H1 (cell line): ENCODE measurements at regions not wholly inside any gene's neighbourhood (a gene's known extent, or its start where the extent isn't known, plus 50 kb on each side); places are given as distances from the start of the nearest gene placed in this dataset.

Experiments
- CTCF ChIA-PET: fragments of 300-600 bp; sonication (Branson Sonifier 250); formaldehyde crosslinking; loops from one replicate; lab custom pipeline; 2021; ENCODE audit not compliant: partially characterized antibody; lab: Charles Lee
- POLR2A ChIA-PET: fragments of 300-600 bp; sonication (Branson Sonifier 250); formaldehyde crosslinking; loops from one replicate; lab custom pipeline; 2021; ENCODE audit warnings: inconsistent platforms; ENCODE audit not compliant: partially characterized antibody; lab: Charles Lee
- DNase-seq, 2 experiments: peaks; one replicate each; pipeline versions ENCODE4 v3.0.0 to v3.0.0-alpha.2; 2010 to 2022; ENCODE audit warnings: low spot score in 2 of 2, low read depth in 1 of 2, mixed read lengths in 1 of 2
- FAIRE-seq: peaks from 2 replicates; lab custom pipeline; 2011; peaks lifted over from hg19 to GRCh38; lab: Jason Lieb, UNC
- H2AFZ ChIP-seq: 2 replicates; pipeline ENCODE4 v1.8.1; 2012; ENCODE audit warnings: low read length, inconsistent platforms
- H2AK5ac ChIP-seq: 2 replicates; pipeline ENCODE4 v1.6.1; 2013; ENCODE audit warnings: low read depth, low read length
- H2BK120ac ChIP-seq: replicated peaks from 2 replicates; pipeline ENCODE3; 2013; ENCODE audit warnings: low read depth, low read length, inconsistent platforms
- H2BK12ac ChIP-seq: 2 replicates; pipeline ENCODE4 v1.6.1; 2013; ENCODE audit warnings: low read depth, low read length
- H2BK15ac ChIP-seq: 2 replicates; pipeline ENCODE4 v1.6.1; 2013; ENCODE audit warnings: low read length
- H2BK20ac ChIP-seq: 2 replicates; pipeline ENCODE4 v1.6.1; 2013; ENCODE audit warnings: low read length
- H2BK5ac ChIP-seq: 2 replicates; pipeline ENCODE4 v1.6.1; 2013; ENCODE audit warnings: low read depth, low read length
- H3K14ac ChIP-seq: 2 replicates; pipeline ENCODE4 v1.6.1; 2013; ENCODE audit warnings: inconsistent platforms; ENCODE audit not compliant: insufficient read length
- H3K18ac ChIP-seq: 2 replicates; pipeline ENCODE4 v1.6.1; 2013; ENCODE audit warnings: low read length; ENCODE audit errors: extremely low read depth
- H3K23ac ChIP-seq: 2 replicates; pipeline ENCODE4 v1.6.1; 2013; ENCODE audit warnings: inconsistent platforms; ENCODE audit not compliant: insufficient read length
- H3K23me2 ChIP-seq: 2 replicates; pipeline ENCODE4 v1.6.1; 2013; ENCODE audit warnings: low read depth, low read length
- H3K27ac ChIP-seq: 2 replicates; pipeline ENCODE4 v1.6.1; 2011; ENCODE audit warnings: low read depth, low read length, inconsistent platforms
- H3K27me3 ChIP-seq, 4 experiments: replicated peaks in 1 of 4; 1 replicate in 1 of 4; 2 replicates in 3 of 4; pipeline versions ENCODE4 v1.6.1 to v1.8.1; 2011 to 2013; ENCODE audit warnings: low read length in 3 of 4, mild to moderate bottlenecking in 3 of 4, inconsistent platforms in 2 of 4, mixed read lengths in 2 of 4, moderate library complexity in 1 of 4; ENCODE audit not compliant: control insufficient read depth in 3 of 4, insufficient read depth in 3 of 4; ENCODE audit errors: extremely low read depth in 1 of 4
- H3K36me3 ChIP-seq, 4 experiments: 2 replicates each; pipeline versions ENCODE4 v1.6.1 to v1.8.1; 2011 to 2013; ENCODE audit warnings: mild to moderate bottlenecking in 4 of 4, low read length in 3 of 4, moderate library complexity in 2 of 4, control low read depth in 1 of 4, inconsistent platforms in 1 of 4; ENCODE audit not compliant: insufficient read depth in 4 of 4, control insufficient read depth in 2 of 4
- H3K4ac ChIP-seq: replicated peaks from 2 replicates; pipeline ENCODE3; 2013; ENCODE audit warnings: low read length, low read depth, mixed read lengths, inconsistent platforms; ENCODE audit not compliant: insufficient read length
- H3K4me1 ChIP-seq, 4 experiments: replicated peaks in 1 of 4; 1 replicate in 1 of 4; 2 replicates in 3 of 4; pipeline versions ENCODE4 v1.6.1 to v1.8.1; 2011 to 2013; ENCODE audit warnings: low read length in 3 of 4, inconsistent platforms in 2 of 4, mixed read lengths in 1 of 4; ENCODE audit not compliant: insufficient read depth in 4 of 4, control insufficient read depth in 3 of 4
- H3K4me2 ChIP-seq, 2 experiments: 2 replicates each; pipeline versions ENCODE4 v1.6.1 to v1.8.1; 2011 to 2013; ENCODE audit warnings: low read depth in 2 of 2, low read length in 2 of 2, control low read depth in 1 of 2, inconsistent platforms in 1 of 2, mild to moderate bottlenecking in 1 of 2; ENCODE audit not compliant: insufficient read depth in 1 of 2
- H3K4me3 ChIP-seq, 4 experiments: fragments of 200-600, 300-600 bp in 1 of 4; sonication (generic), shearing (Covaris generic), sonication (Bioruptor Twin) in 1 of 4; 2 replicates each; pipeline versions ENCODE4 v1.5.1 to v1.8.1; 2011 to 2016; ENCODE audit warnings: low read length in 4 of 4, low read depth in 3 of 4, control low read depth in 2 of 4, inconsistent platforms in 2 of 4, mild to moderate bottlenecking in 2 of 4, mixed read lengths in 1 of 4, moderate library complexity in 1 of 4; ENCODE audit not compliant: insufficient read depth in 2 of 4; ENCODE audit errors: extremely low read depth in 1 of 4
- H3K56ac ChIP-seq: replicated peaks from 2 replicates; pipeline ENCODE3; 2013; ENCODE audit warnings: low read depth, mild to moderate bottlenecking, mixed read lengths, low read length, inconsistent platforms; ENCODE audit not compliant: insufficient read length
- H3K79me1 ChIP-seq: 2 replicates; pipeline ENCODE4 v1.6.1; 2013; ENCODE audit warnings: low read depth, low read length, control low read depth
- H3K79me2 ChIP-seq, 2 experiments: 2 replicates each; pipeline versions ENCODE4 v1.6.1 to v1.8.1; 2012 to 2013; ENCODE audit warnings: low read length in 2 of 2, mild to moderate bottlenecking in 2 of 2, inconsistent platforms in 1 of 2; ENCODE audit not compliant: insufficient read depth in 2 of 2, control insufficient read depth in 1 of 2
- H3K9ac ChIP-seq, 4 experiments: replicated peaks in 1 of 4; 1 replicate in 1 of 4; 2 replicates in 3 of 4; pipeline versions ENCODE4 v1.6.1 to v1.8.1; 2011 to 2013; ENCODE audit warnings: low read depth in 3 of 4, low read length in 3 of 4, control low read depth in 2 of 4, mild to moderate bottlenecking in 2 of 4, moderate library complexity in 2 of 4, inconsistent platforms in 1 of 4; ENCODE audit errors: extremely low read depth in 1 of 4
- H3K9me3 ChIP-seq, 2 experiments: 2 replicates each; pipeline versions ENCODE4 v1.6.1 to v1.8.1; 2012 to 2013; ENCODE audit warnings: mild to moderate bottlenecking in 2 of 2, moderate library complexity in 2 of 2, control low read depth in 1 of 2, inconsistent platforms in 1 of 2, low read depth in 1 of 2, low read length in 1 of 2, mixed read lengths in 1 of 2; ENCODE audit not compliant: insufficient read depth in 2 of 2
- H4K20me1 ChIP-seq, 2 experiments: replicated peaks in 1 of 2; 2 replicates each; pipeline versions ENCODE3 to v1.8.1; 2011 to 2013; ENCODE audit warnings: inconsistent platforms in 2 of 2, low read length in 2 of 2, mild to moderate bottlenecking in 1 of 2; ENCODE audit not compliant: insufficient read depth in 2 of 2, control insufficient read depth in 1 of 2
- H4K5ac ChIP-seq: 2 replicates; pipeline ENCODE4 v1.6.1; 2013; ENCODE audit warnings: low read length, low read depth, mixed read lengths, inconsistent platforms; ENCODE audit not compliant: insufficient read length
- H4K8ac ChIP-seq: 2 replicates; pipeline ENCODE4 v1.8.0; 2013; ENCODE audit warnings: mild to moderate bottlenecking, moderate library complexity, low read length, inconsistent platforms; ENCODE audit not compliant: insufficient read depth; ENCODE audit errors: extremely low read depth
- H4K91ac ChIP-seq: replicated peaks from 2 replicates; pipeline ENCODE3; 2013; ENCODE audit warnings: low read length, mixed read lengths, inconsistent platforms; ENCODE audit not compliant: insufficient read length
- CTBP2 ChIP-seq: IDR thresholded peaks from 2 replicates; pipeline ENCODE4 v1.7.0; 2011; ENCODE audit warnings: borderline replicate concordance, mild to moderate bottlenecking, moderate library complexity, mixed read lengths, low read length; ENCODE audit not compliant: insufficient read depth, insufficient read length
- EP300 ChIP-seq, 2 experiments: IDR thresholded peaks; 1 replicate in 1 of 2; 2 replicates in 1 of 2; pipeline ENCODE4 v1.6.1; 2011 to 2012; ENCODE audit warnings: low read depth in 2 of 2, low read length in 2 of 2, mild to moderate bottlenecking in 2 of 2, borderline replicate concordance in 1 of 2, inconsistent platforms in 1 of 2, moderate library complexity in 1 of 2
- EZH2 ChIP-seq: fragments of 200-600 bp; sonication (generic); IDR thresholded peaks from 2 replicates; pipeline ENCODE4 v1.7.1; 2012; ENCODE audit warnings: low read depth, mild to moderate bottlenecking, moderate library complexity, low read length, inconsistent platforms; ENCODE audit not compliant: severe bottlenecking
- KDM5A ChIP-seq: fragments of 200-600 bp; IDR thresholded peaks from 2 replicates; pipeline ENCODE4 v1.7.1; 2012; ENCODE audit warnings: mild to moderate bottlenecking, low read length, inconsistent platforms, mixed read lengths
- PHF8 ChIP-seq: fragments of 200-600 bp; sonication (generic); conservative IDR thresholded peaks from 2 replicates; pipeline ENCODE4 v1.7.1; 2012; ENCODE audit warnings: low read depth, mild to moderate bottlenecking, inconsistent platforms, low read length, moderate library complexity
- POLR2AphosphoS5 ChIP-seq: IDR thresholded peaks from 2 replicates; pipeline ENCODE4 v1.6.1; 2011; ENCODE audit warnings: low read depth, low read length
- RAD21 ChIP-seq, 2 experiments: IDR thresholded peaks in 1 of 2; conservative IDR thresholded peaks in 1 of 2; 2 replicates each; pipeline ENCODE4 v1.6.1; 2011; ENCODE audit warnings: low read depth in 2 of 2, low read length in 2 of 2, improper control_type of control experiment in 1 of 2, inconsistent platforms in 1 of 2, mild to moderate bottlenecking in 1 of 2, moderate library complexity in 1 of 2
- RFX5 ChIP-seq: IDR thresholded peaks from 2 replicates; pipeline ENCODE4 v1.6.1; 2011; ENCODE audit warnings: low read depth, low read length, improper control_type of control experiment, borderline replicate concordance
- SAP30 ChIP-seq: fragments of 300-600 bp; sonication (generic); IDR thresholded peaks from 2 replicates; pipeline ENCODE4 v1.7.1; 2012; ENCODE audit warnings: low read length, moderate library complexity, mild to moderate bottlenecking, inconsistent platforms; ENCODE audit not compliant: insufficient read depth, insufficient replicate concordance
- SIN3A ChIP-seq, 2 experiments: IDR thresholded peaks in 1 of 2; conservative IDR thresholded peaks in 1 of 2; 2 replicates each; pipeline ENCODE4 v1.6.1; 2011 to 2012; ENCODE audit warnings: low read length in 2 of 2, improper control_type of control experiment in 1 of 2, low read depth in 1 of 2, mild to moderate bottlenecking in 1 of 2
- WGBS, 2 experiments: shearing (Covaris generic) in 1 of 2; methylation state at CpG; one replicate each; pipeline versions ENCODE4 v1.1.6 to v1.1.7; 2013 to 2015; ENCODE audit warnings: low lambda C conversion rate in 2 of 2, mixed read lengths in 2 of 2, inconsistent platforms in 1 of 2, low coverage in 1 of 2, missing lambda C conversion rate in 1 of 2; ENCODE audit not compliant: insufficient replicate concordance in 2 of 2, insufficient coverage in 1 of 2, insufficient read length in 1 of 2; ENCODE audit errors: extremely low coverage in 1 of 2, missing lambda C conversion rate in 1 of 2; 5-methylcytosine and 5-hydroxymethylcytosine counted together
- TF ChIP-seq, protein P1 (sequence below): IDR thresholded peaks from 2 replicates; pipeline ENCODE4 v1.6.1; 2012; ENCODE audit warnings: inconsistent platforms

DNA sequence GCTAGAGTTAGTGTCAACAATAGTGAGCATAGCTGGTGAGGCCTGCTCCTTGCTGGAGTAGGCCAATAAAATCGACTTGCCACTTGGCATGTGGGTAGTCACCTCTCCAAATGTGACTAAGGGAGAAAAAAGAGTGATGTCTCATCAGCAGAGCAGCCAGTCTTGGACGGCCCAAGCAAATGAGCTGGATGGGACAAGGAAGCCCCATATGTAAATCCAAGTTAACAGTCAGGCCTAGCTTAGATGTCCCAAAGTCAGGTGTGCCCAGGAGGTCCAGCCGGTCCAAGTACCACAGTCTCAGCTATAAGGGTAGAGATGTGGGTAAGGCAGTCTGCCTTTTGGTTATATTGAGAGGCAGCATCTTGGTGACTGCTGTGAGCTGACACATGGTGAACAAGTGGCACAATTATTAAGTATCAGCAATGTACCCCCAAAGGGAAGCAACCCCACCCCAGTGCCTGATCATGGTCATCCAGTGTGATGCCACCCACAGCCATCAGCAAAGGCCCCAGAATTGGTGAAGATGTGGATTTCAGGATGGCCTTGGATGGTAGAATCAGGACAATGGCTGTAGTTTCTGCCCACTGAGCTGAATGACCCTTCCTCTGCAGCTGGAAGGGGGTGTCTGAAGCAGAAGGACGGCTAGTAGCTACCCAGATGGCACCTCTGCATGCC is 83.4 kb downstream of the TNFRSF13B start:
- Histone ChIP-seq H3K18ac (no peak overlapping the region), H3K27me3 (no peaks in the 10 kb centered on the region), H2BK15ac (no peak overlapping the region), H2BK12ac (no peak overlapping the region), H3K4me3 (no peak overlapping the region), H3K23me2 (no peaks in the 10 kb centered on the region), H4K5ac (no peak overlapping the region), H3K4me2 (no peak overlapping the region), H4K91ac (no peak overlapping the region), H3K23ac (no peak overlapping the region), H3K79me1 (no peaks in the 10 kb centered on the region), H3K14ac (no peak overlapping the region), H2BK5ac (no peak overlapping the region), H3K79me2 (no peaks in the 10 kb centered on the region), H2AK5ac (no peak overlapping the region; the same call in 1 of the 2 replicates), H3K36me3 (no peaks in the 10 kb centered on the region), H3K4ac (no peak overlapping the region), H4K20me1 (no peaks in the 10 kb centered on the region), H3K9me3 (no peaks in the 10 kb centered on the region), H3K27ac (no peak overlapping the region), H4K8ac (no peak overlapping the region), H3K4me1 (no peaks in the 10 kb centered on the region), H2BK20ac (no peak overlapping the region), H3K56ac (no peak overlapping the region), H2BK120ac (no peak overlapping the region), H3K9ac (no peak overlapping the region), H2AFZ (no peak overlapping the region)
- CTCF ChIA-PET = interaction anchor here (0.9 kb wide), 2 partner anchors 11 to 103 kb away, joined by 3 to 5 read pairs; no protein-coding TSS in a partner anchor
- no peak for DNase-seq
- WGBS, 2 experiments = 76% methylated on average over 4 of the region's 4 CpGs; no CpG with 5 or more reads in 1 of the 2 experiments
- no peak for FAIRE-seq
- POLR2A ChIA-PET = no interaction called here
- TF ChIP-seq, protein P1, sequence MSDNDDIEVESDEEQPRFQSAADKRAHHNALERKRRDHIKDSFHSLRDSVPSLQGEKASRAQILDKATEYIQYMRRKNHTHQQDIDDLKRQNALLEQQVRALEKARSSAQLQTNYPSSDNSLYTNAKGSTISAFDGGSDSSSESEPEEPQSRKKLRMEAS = no peak
- TF ChIP-seq SAP30 (no peak), PHF8 (no peak), EZH2 (no peak), POLR2AphosphoS5 (no peak), CTBP2 (no peak), EP300 (IDR thresholded peaks at IDR 0.05; ENCODE audit: borderline replicate concordance in 1 of 2, low read depth in 2 of 2, low read length in 2 of 2) (no peak), RAD21 (IDR thresholded peaks at IDR 0.05 in 1 of 2, conservative IDR thresholded peaks at IDR 0.05 in 1 of 2; ENCODE audit: low read depth in 2 of 2, low read length in 2 of 2) (no peak), SIN3A (conservative IDR thresholded peaks at IDR 0.05 in 1 of 2, IDR thresholded peaks at IDR 0.05 in 1 of 2; ENCODE audit: low read depth in 1 of 2, low read length in 2 of 2) (no peak), RFX5 (no peak), KDM5A (no peak)
